ENCODE measurements at regions not wholly inside any gene's neighbourhood (a gene's known extent, or its start where the extent isn't known, plus 50 kb on each side); places are given as distances from the start of the nearest gene placed in this dataset.

- Mint-ChIP-seq H3K9me3 (peaks cover 2% of the 10 kb centered on the region), H3K4me3 (no peak overlapping the region), H3K4me1 (no peaks in the 10 kb centered on the region), H3K27ac (no peak overlapping the region), H3K27me3 (no peaks in the 10 kb centered on the region), H3K36me3 (ENCODE audit: low read depth) (no peaks in the 10 kb centered on the region)
- TF ChIP-seq CTCF (IDR thresholded peaks at IDR 0.05), result no peak
- DNase-seq, result no peak
- ATAC-seq (ENCODE audit: low read depth), result no peak
- CTCF ChIA-PET, result no interaction called here
- POLR2A ChIA-PET, result no interaction called here
- intact Hi-C loops (cut with micrococcal nuclease), result no loop called here
These were observed 537.5 kb downstream of the ZPLD1 start for GRCh38 chr3:102972350-102972749.

- Mint-ChIP-seq H3K4me3 (no peak overlapping the region), H3K27me3 (no peaks in the 10 kb centered on the region), H3K4me1 (no peaks in the 10 kb centered on the region), H3K9me3 (no peaks in the 10 kb centered on the region), H3K27ac (no peak overlapping the region), H3K36me3 (ENCODE audit: low read depth) (no peaks in the 10 kb centered on the region)
- no peak for ATAC-seq (ENCODE audit: low read depth)
- DNase-seq, result no peak
- intact Hi-C loops (cut with micrococcal nuclease), result no loop called here
- TF ChIP-seq CTCF (IDR thresholded peaks at IDR 0.05), result no peak
- ChIA-PET POLR2A (no interaction called here), CTCF (no interaction called here)
These were observed 539.5 kb downstream of the ZPLD1 start for GRCh38 chr3:102974333-102974732.

- no peak overlapping the region for H3K27ac Mint-ChIP-seq
- ATAC-seq (ENCODE audit: low read depth) (no peak), DNase-seq (no peak)
- no peaks in the 10 kb centered on the region for H3K36me3 Mint-ChIP-seq (ENCODE audit: low read depth)
- no peak overlapping the region for H3K4me3 Mint-ChIP-seq
- POLR2A ChIA-PET, result no interaction called here
- intact Hi-C loops (cut with micrococcal nuclease), result no loop called here
- TF ChIP-seq CTCF (IDR thresholded peaks at IDR 0.05), result no peak
- no peaks in the 10 kb centered on the region for H3K4me1 Mint-ChIP-seq
- no peaks in the 10 kb centered on the region for H3K27me3 Mint-ChIP-seq
- CTCF ChIA-PET, result no interaction called here
- peaks cover 6% of the 10 kb centered on the region for H3K9me3 Mint-ChIP-seq
These were observed 544.4 kb downstream of the ZPLD1 start for GRCh38 chr3:102979191-102979590.

- ChIA-PET POLR2A (no interaction called here), CTCF (no interaction called here)
- DNase-seq (no peak), ATAC-seq (ENCODE audit: low read depth) (no peak)
- H3K4me3 Mint-ChIP-seq, result no peak overlapping the region
- no peaks in the 10 kb centered on the region for H3K4me1 Mint-ChIP-seq
- no peak overlapping the region for H3K27ac Mint-ChIP-seq
- intact Hi-C loops (cut with micrococcal nuclease), result no loop called here
- peaks cover 6% of the 10 kb centered on the region for H3K9me3 Mint-ChIP-seq
- no peaks in the 10 kb centered on the region for H3K27me3 Mint-ChIP-seq
- no peak for TF ChIP-seq CTCF (IDR thresholded peaks at IDR 0.05)
- no peaks in the 10 kb centered on the region for H3K36me3 Mint-ChIP-seq (ENCODE audit: low read depth)
These were observed 545.0 kb downstream of the ZPLD1 start for GRCh38 chr3:102979682-102980354.

- DNase-seq (no peak), ATAC-seq (ENCODE audit: low read depth) (no peak)
- Mint-ChIP-seq H3K4me1 (no peaks in the 10 kb centered on the region), H3K36me3 (ENCODE audit: low read depth) (no peaks in the 10 kb centered on the region), H3K9me3 (peaks cover 6% of the 10 kb centered on the region), H3K27me3 (no peaks in the 10 kb centered on the region), H3K4me3 (no peak overlapping the region), H3K27ac (no peak overlapping the region)
- CTCF ChIA-PET, result no interaction called here
- no peak for TF ChIP-seq CTCF (IDR thresholded peaks at IDR 0.05)
- POLR2A ChIA-PET, result no interaction called here
- intact Hi-C loops (cut with micrococcal nuclease), result no loop called here
These were observed 545.5 kb downstream of the ZPLD1 start for GRCh38 chr3:102980355-102980696.
